ENCODE measurements at regions not wholly inside any gene's neighbourhood (a gene's known extent, or its start where the extent isn't known, plus 50 kb on each side); places are given as distances from the start of the nearest gene placed in this dataset.

GRCh38 chr4:33270403-33270802, 2550.2 kb downstream of the PCDH7 start:
- no peaks in the 10 kb centered on the region for H3K27me3 Mint-ChIP-seq (ENCODE audit: insufficient read depth, low read depth)
- Histone ChIP-seq H3F3A (ENCODE audit: low read depth) (no peaks in the 10 kb centered on the region), H3K4me1 (no peaks in the 10 kb centered on the region), H2AFZ (replicated peaks) (no peak overlapping the region), H3K4me3 (no peak overlapping the region), H3K79me2 (ENCODE audit: low read depth) (no peaks in the 10 kb centered on the region), H3K9ac (no peak overlapping the region), H3K9me3 (ENCODE audit: low read depth) (no peaks in the 10 kb centered on the region), H3K27ac (no peak overlapping the region), H3K36me3 (no peaks in the 10 kb centered on the region), H3K4me2 (no peak overlapping the region), H4K20me1 (ENCODE audit: low read depth) (no peaks in the 10 kb centered on the region), H3K27me3 (no peaks in the 10 kb centered on the region)
- no peak for DNase-seq (ENCODE audit: low spot score)
- H3K9me3 Mint-ChIP-seq: no peaks in the 10 kb centered on the region
- no peak overlapping the region for H3K27ac Mint-ChIP-seq
- no peak for TF ChIP-seq CTCF (IDR thresholded peaks at IDR 0.05)
- TF ChIP-seq EZH2 (IDR thresholded peaks at IDR 0.05): no peak
- no peak for TF ChIP-seq EZH2phosphoT487 (IDR thresholded peaks at IDR 0.05)
- no peak overlapping the region for H3K4me3 Mint-ChIP-seq
- no peaks in the 10 kb centered on the region for H3K4me1 Mint-ChIP-seq
- H3K36me3 Mint-ChIP-seq: no peaks in the 10 kb centered on the region

- Mint-ChIP-seq H3K9me3 (no peaks in the 10 kb centered on the region), H3K36me3 (no peaks in the 10 kb centered on the region), H3K4me1 (no peaks in the 10 kb centered on the region), H3K27me3 (ENCODE audit: insufficient read depth, low read depth) (no peaks in the 10 kb centered on the region), H3K27ac (no peak overlapping the region), H3K4me3 (no peak overlapping the region)
- no peaks in the 10 kb centered on the region for H3K4me1 ChIP-seq
- no peak overlapping the region for H3K27ac ChIP-seq
- H3F3A ChIP-seq (ENCODE audit: low read depth): no peaks in the 10 kb centered on the region
- no peak overlapping the region for H2AFZ ChIP-seq (replicated peaks)
- no peaks in the 10 kb centered on the region for H3K36me3 ChIP-seq
- TF ChIP-seq EZH2 (IDR thresholded peaks at IDR 0.05) (no peak), EZH2phosphoT487 (IDR thresholded peaks at IDR 0.05) (no peak)
- no peaks in the 10 kb centered on the region for H3K79me2 ChIP-seq (ENCODE audit: low read depth)
- H3K9ac ChIP-seq: no peak overlapping the region
- no peaks in the 10 kb centered on the region for H3K27me3 ChIP-seq
- H4K20me1 ChIP-seq (ENCODE audit: low read depth): no peaks in the 10 kb centered on the region
- no peak for DNase-seq (ENCODE audit: low spot score)
- H3K4me2 ChIP-seq: no peak overlapping the region
- H3K4me3 ChIP-seq: no peak overlapping the region
- H3K9me3 ChIP-seq (ENCODE audit: low read depth): no peaks in the 10 kb centered on the region
These were observed 2552.6 kb downstream of the PCDH7 start for GRCh38 chr4:33272722-33273121.

- TF ChIP-seq EZH2phosphoT487 (IDR thresholded peaks at IDR 0.05) (no peak), CTCF (IDR thresholded peaks at IDR 0.05) (no peak), EZH2 (IDR thresholded peaks at IDR 0.05) (no peak)
- Histone ChIP-seq H3K36me3 (no peaks in the 10 kb centered on the region), H3K27me3 (no peaks in the 10 kb centered on the region), H3K79me2 (ENCODE audit: low read depth) (no peaks in the 10 kb centered on the region), H3K4me1 (no peaks in the 10 kb centered on the region), H3K27ac (no peak overlapping the region), H4K20me1 (ENCODE audit: low read depth) (no peaks in the 10 kb centered on the region), H3K9ac (no peak overlapping the region), H3K9me3 (ENCODE audit: low read depth) (no peaks in the 10 kb centered on the region), H2AFZ (replicated peaks) (no peak overlapping the region), H3F3A (ENCODE audit: low read depth) (no peaks in the 10 kb centered on the region), H3K4me3 (no peak overlapping the region), H3K4me2 (no peak overlapping the region)
- DNase-seq (ENCODE audit: low spot score): no peak
- no peaks in the 10 kb centered on the region for H3K27me3 Mint-ChIP-seq (ENCODE audit: insufficient read depth, low read depth)
- H3K4me1 Mint-ChIP-seq: no peaks in the 10 kb centered on the region
- H3K4me3 Mint-ChIP-seq: no peak overlapping the region
- no peaks in the 10 kb centered on the region for H3K9me3 Mint-ChIP-seq
- H3K36me3 Mint-ChIP-seq: no peaks in the 10 kb centered on the region
- no peak overlapping the region for H3K27ac Mint-ChIP-seq
These were observed 2563.6 kb downstream of the PCDH7 start for GRCh38 chr4:33283818-33284217.

GRCh38 chr4:33296876-33297455, 2576.8 kb downstream of the PCDH7 start:
- no peak overlapping the region for H3K4me3 ChIP-seq
- peak overlapping the region; percentile 33 for H3K27ac ChIP-seq
- H3F3A ChIP-seq (ENCODE audit: low read depth): no peaks in the 10 kb centered on the region
- Mint-ChIP-seq H3K4me3 (no peak overlapping the region), H3K27me3 (ENCODE audit: insufficient read depth, low read depth) (no peaks in the 10 kb centered on the region), H3K36me3 (no peaks in the 10 kb centered on the region), H3K4me1 (peaks cover 4% of the 10 kb centered on the region), H3K9me3 (no peaks in the 10 kb centered on the region), H3K27ac (no peak overlapping the region)
- peak; percentile 28 for DNase-seq (ENCODE audit: low spot score)
- H4K20me1 ChIP-seq (ENCODE audit: low read depth): no peaks in the 10 kb centered on the region
- H3K4me1 ChIP-seq: peaks cover 15% of the 10 kb centered on the region
- H3K4me2 ChIP-seq: peak overlapping the region; percentile 30
- H3K36me3 ChIP-seq: no peaks in the 10 kb centered on the region
- no peak overlapping the region for H2AFZ ChIP-seq (replicated peaks)
- no peaks in the 10 kb centered on the region for H3K27me3 ChIP-seq
- H3K9ac ChIP-seq: no peak overlapping the region
- no peaks in the 10 kb centered on the region for H3K9me3 ChIP-seq (ENCODE audit: low read depth)
- TF ChIP-seq EZH2phosphoT487 (IDR thresholded peaks at IDR 0.05) (peak; percentile 43), CTCF (IDR thresholded peaks at IDR 0.05) (no peak)
- H3K79me2 ChIP-seq (ENCODE audit: low read depth): no peaks in the 10 kb centered on the region

Data from neural progenitor cell (in vitro differentiated cells).